ENCODE measurements at regions not wholly inside any gene's neighbourhood (a gene's known extent, or its start where the extent isn't known, plus 50 kb on each side); places are given as distances from the start of the nearest gene placed in this dataset.

GRCh38 chr2:158905341-158905740 is 63.1 kb upstream of the TANC1 start:
- H2BK20ac ChIP-seq (ENCODE audit: low read depth, low read length, poor library complexity, severe bottlenecking): no peak overlapping the region
- H2BK120ac ChIP-seq (ENCODE audit: low read depth, low read length, poor library complexity, severe bottlenecking): no peak overlapping the region
- H3K23ac ChIP-seq (ENCODE audit: insufficient read length, low read depth, low read length): no peak overlapping the region
- no peak overlapping the region for H2BK12ac ChIP-seq (ENCODE audit: insufficient read length, low read depth, low read length)
- no peak overlapping the region for H2BK5ac ChIP-seq (ENCODE audit: insufficient read length, low read length)
- H3K4me1 Mint-ChIP-seq: peaks cover 7 to 8% of the 10 kb centered on the region in 2 experiments
- no peaks in the 10 kb centered on the region for H3K4me1 ChIP-seq (ENCODE audit: insufficient read depth, low read length)
- H3K4me3 Mint-ChIP-seq: no peak overlapping the region
- no peaks in the 10 kb centered on the region for H3K9me3 Mint-ChIP-seq
- H4K8ac ChIP-seq (replicated peaks; ENCODE audit: insufficient read length, low read depth, low read length): no peak overlapping the region
- no peak overlapping the region for H2AK5ac ChIP-seq (ENCODE audit: insufficient read length, low read length)
- H3K56ac ChIP-seq (ENCODE audit: insufficient read length, low read depth, low read length): no peak overlapping the region
- no peak overlapping the region for H3K27ac ChIP-seq (ENCODE audit: insufficient read length, low read depth, low read length)
- no peaks in the 10 kb centered on the region for H3K9me3 ChIP-seq (ENCODE audit: control insufficient read depth, low read depth, low read length)
- H3K27ac Mint-ChIP-seq: no peak overlapping the region
- no peak for DNase-seq
- no peak overlapping the region for H4K5ac ChIP-seq (ENCODE audit: insufficient read length, low read depth, low read length)
- no CpG with 5 or more reads among the region's 3 CpGs for WGBS (ENCODE audit: extremely low coverage, insufficient read length, low lambda C conversion rate)
- no peak overlapping the region for H3K14ac ChIP-seq (ENCODE audit: insufficient read depth, low read length)
- H3K4me2 ChIP-seq (ENCODE audit: insufficient read depth, insufficient read length, low read length): no peak overlapping the region
- H3K18ac ChIP-seq (ENCODE audit: insufficient read length, low read depth, low read length): no peak overlapping the region
- no peaks in the 10 kb centered on the region for H3K36me3 Mint-ChIP-seq (ENCODE audit: insufficient read depth in 1 of 3, low read depth in 3 of 3)
- H3K4ac ChIP-seq (ENCODE audit: low read depth, low read length): no peak overlapping the region
- H3K79me2 ChIP-seq (ENCODE audit: insufficient read depth, low read length): no peaks in the 10 kb centered on the region
- TF ChIP-seq, protein P1, sequence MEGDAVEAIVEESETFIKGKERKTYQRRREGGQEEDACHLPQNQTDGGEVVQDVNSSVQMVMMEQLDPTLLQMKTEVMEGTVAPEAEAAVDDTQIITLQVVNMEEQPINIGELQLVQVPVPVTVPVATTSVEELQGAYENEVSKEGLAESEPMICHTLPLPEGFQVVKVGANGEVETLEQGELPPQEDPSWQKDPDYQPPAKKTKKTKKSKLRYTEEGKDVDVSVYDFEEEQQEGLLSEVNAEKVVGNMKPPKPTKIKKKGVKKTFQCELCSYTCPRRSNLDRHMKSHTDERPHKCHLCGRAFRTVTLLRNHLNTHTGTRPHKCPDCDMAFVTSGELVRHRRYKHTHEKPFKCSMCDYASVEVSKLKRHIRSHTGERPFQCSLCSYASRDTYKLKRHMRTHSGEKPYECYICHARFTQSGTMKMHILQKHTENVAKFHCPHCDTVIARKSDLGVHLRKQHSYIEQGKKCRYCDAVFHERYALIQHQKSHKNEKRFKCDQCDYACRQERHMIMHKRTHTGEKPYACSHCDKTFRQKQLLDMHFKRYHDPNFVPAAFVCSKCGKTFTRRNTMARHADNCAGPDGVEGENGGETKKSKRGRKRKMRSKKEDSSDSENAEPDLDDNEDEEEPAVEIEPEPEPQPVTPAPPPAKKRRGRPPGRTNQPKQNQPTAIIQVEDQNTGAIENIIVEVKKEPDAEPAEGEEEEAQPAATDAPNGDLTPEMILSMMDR (conservative IDR thresholded peaks at IDR 0.05): no peak
- no peaks in the 10 kb centered on the region for H3K23me2 ChIP-seq (ENCODE audit: insufficient read length, low read depth, low read length, poor library complexity, severe bottlenecking)
- no peak overlapping the region for H4K91ac ChIP-seq (ENCODE audit: insufficient read length, low read depth, low read length)
- H4K20me1 ChIP-seq (ENCODE audit: control insufficient read depth, insufficient read depth, insufficient read length): no peaks in the 10 kb centered on the region
- H3K79me1 ChIP-seq (ENCODE audit: insufficient read depth, low read depth, low read length, poor library complexity, severe bottlenecking): no peaks in the 10 kb centered on the region
- no peak overlapping the region for H3K9ac ChIP-seq (ENCODE audit: extremely low read depth, insufficient read length, low read length)
- no peak overlapping the region for H2AFZ ChIP-seq (ENCODE audit: low read length)
- H2BK15ac ChIP-seq (ENCODE audit: low read depth, low read length): no peak overlapping the region
- no peaks in the 10 kb centered on the region for H3K27me3 ChIP-seq (ENCODE audit: insufficient read depth, low read length)
- no peaks in the 10 kb centered on the region for H3K27me3 Mint-ChIP-seq (ENCODE audit: low read depth)
- H3T11ph ChIP-seq (ENCODE audit: low read length): no peak overlapping the region
